ENCODE measurements at regions not wholly inside any gene's neighbourhood (a gene's known extent, or its start where the extent isn't known, plus 50 kb on each side); places are given as distances from the start of the nearest gene placed in this dataset.

DNA sequence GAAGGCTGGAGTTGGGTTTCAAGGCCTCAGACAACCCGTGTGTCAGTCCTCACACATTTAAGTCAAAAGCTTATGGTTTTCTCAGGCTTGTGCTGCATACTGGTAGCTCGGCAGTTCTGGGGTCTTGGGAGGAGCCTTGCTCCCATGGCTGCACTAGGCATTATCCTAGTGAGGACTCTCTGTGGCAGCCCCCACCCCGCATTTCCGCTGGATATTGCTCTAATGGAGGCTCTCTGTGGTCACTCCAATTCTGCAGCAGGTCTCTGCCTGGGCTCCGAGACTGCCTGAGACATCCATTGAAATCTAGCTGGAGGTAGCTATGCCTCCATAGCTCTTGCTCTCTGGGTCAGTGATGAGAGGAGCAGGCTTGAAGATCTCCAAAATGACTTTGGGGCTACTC, 311.5 kb upstream of the PTGER4 start:
- no peak overlapping the region for H3K4me3 ChIP-seq (ENCODE audit: low read depth, low read length)
- TF ChIP-seq, protein P1, sequence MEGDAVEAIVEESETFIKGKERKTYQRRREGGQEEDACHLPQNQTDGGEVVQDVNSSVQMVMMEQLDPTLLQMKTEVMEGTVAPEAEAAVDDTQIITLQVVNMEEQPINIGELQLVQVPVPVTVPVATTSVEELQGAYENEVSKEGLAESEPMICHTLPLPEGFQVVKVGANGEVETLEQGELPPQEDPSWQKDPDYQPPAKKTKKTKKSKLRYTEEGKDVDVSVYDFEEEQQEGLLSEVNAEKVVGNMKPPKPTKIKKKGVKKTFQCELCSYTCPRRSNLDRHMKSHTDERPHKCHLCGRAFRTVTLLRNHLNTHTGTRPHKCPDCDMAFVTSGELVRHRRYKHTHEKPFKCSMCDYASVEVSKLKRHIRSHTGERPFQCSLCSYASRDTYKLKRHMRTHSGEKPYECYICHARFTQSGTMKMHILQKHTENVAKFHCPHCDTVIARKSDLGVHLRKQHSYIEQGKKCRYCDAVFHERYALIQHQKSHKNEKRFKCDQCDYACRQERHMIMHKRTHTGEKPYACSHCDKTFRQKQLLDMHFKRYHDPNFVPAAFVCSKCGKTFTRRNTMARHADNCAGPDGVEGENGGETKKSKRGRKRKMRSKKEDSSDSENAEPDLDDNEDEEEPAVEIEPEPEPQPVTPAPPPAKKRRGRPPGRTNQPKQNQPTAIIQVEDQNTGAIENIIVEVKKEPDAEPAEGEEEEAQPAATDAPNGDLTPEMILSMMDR (IDR thresholded peaks at IDR 0.05; ENCODE audit: control insufficient read depth, extremely low read depth, insufficient read depth), result no peak
- no peak for DNase-seq (ENCODE audit: low read depth)

GRCh38 chr5:40367255-40367654, 312.5 kb upstream of the PTGER4 start:
- H3K4me3 ChIP-seq (ENCODE audit: low read depth, low read length), result no peak overlapping the region
- DNase-seq (ENCODE audit: low read depth), result no peak
- TF ChIP-seq, protein P1 (IDR thresholded peaks at IDR 0.05; ENCODE audit: control insufficient read depth, extremely low read depth, insufficient read depth), result peak; percentile 44

- TF ChIP-seq, protein P1 (IDR thresholded peaks at IDR 0.05; ENCODE audit: control insufficient read depth, extremely low read depth, insufficient read depth), result no peak
- DNase-seq (ENCODE audit: low read depth), result peak; percentile 90
- no peak overlapping the region for H3K4me3 ChIP-seq (ENCODE audit: low read depth, low read length)
These were observed 314.1 kb upstream of the PTGER4 start for GRCh38 chr5:40365342-40366330.

GRCh38 chr5:40364441-40364840, 315.3 kb upstream of the PTGER4 start:
- TF ChIP-seq, protein P1 (IDR thresholded peaks at IDR 0.05; ENCODE audit: control insufficient read depth, extremely low read depth, insufficient read depth), result no peak
- no peak overlapping the region for H3K4me3 ChIP-seq (ENCODE audit: low read depth, low read length)
- DNase-seq (ENCODE audit: low read depth), result no peak

GRCh38 chr5:40361378-40361777, 318.3 kb upstream of the PTGER4 start:
- no peak for DNase-seq (ENCODE audit: low read depth)
- TF ChIP-seq, protein P1 (IDR thresholded peaks at IDR 0.05; ENCODE audit: control insufficient read depth, extremely low read depth, insufficient read depth), result no peak
- H3K4me3 ChIP-seq (ENCODE audit: low read depth, low read length), result no peak overlapping the region

DNA sequence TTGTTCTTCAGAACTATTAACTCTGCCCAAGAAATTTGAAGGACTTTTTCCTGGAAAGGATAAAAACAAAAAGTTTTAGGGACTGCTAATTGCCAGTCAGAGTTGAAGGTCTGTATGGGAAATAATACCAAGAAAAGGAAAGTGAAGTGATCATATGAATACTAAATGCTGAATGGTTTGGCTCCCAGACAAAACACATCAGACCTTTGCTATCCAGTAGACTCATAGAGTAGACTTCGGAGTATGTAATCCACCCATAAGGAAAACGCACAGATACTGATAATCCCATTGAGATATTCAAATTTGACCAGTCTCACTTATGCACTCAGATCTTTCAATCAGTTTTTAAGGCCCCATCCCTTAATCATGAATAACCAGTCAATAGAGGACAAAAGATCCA, 319.0 kb upstream of the PTGER4 start:
- no peak for DNase-seq (ENCODE audit: low read depth)
- TF ChIP-seq, protein P1 (IDR thresholded peaks at IDR 0.05; ENCODE audit: control insufficient read depth, extremely low read depth, insufficient read depth), result no peak
- H3K4me3 ChIP-seq (ENCODE audit: low read depth, low read length), result no peak overlapping the region

Measured in LNCaP clone FGC (cell line).